Natural killer cell (primary cell): ENCODE measurements at regions not wholly inside any gene's neighbourhood (a gene's known extent, or its start where the extent isn't known, plus 50 kb on each side); places are given as distances from the start of the nearest gene placed in this dataset.

Experiments
- ATAC-seq, 3 donors: fragments of 150-1000 bp in 2 of 3; fragments of 200-7000 bp in 1 of 3; cut with Tn5 transposase; 1 replicate in 1 of 3; 2 replicates in 2 of 3; pipeline ENCODE4 v1.10.0; 2021; ENCODE audit warnings: mild to moderate bottlenecking in 2 of 3, moderate library complexity in 2 of 3
- DNase-seq, 2 donors: peaks; one replicate each; pipeline versions ENCODE4 v3.0.0 to v3.0.0-alpha.2; 2013 to 2021; ENCODE audit warnings: mixed read lengths in 1 of 2
- H3K27ac ChIP-seq: one replicate; pipeline ENCODE4 v1.5.1; 2013; ENCODE audit warnings: mild to moderate bottlenecking, low read length
- H3K27me3 ChIP-seq: one replicate; pipeline ENCODE4 v1.6.1; 2013; ENCODE audit warnings: low read length; ENCODE audit not compliant: control insufficient read depth, insufficient read depth
- H3K36me3 ChIP-seq: one replicate; pipeline ENCODE4 v1.6.1; 2013; ENCODE audit warnings: low read length; ENCODE audit not compliant: control insufficient read depth, insufficient read depth
- H3K4me1 ChIP-seq: one replicate; pipeline ENCODE4 v1.6.1; 2013; ENCODE audit warnings: low read length; ENCODE audit not compliant: control insufficient read depth, insufficient read depth
- H3K4me3 ChIP-seq: one replicate; pipeline ENCODE4 v1.5.1; 2013; ENCODE audit warnings: low read length
- H3K9me3 ChIP-seq: one replicate; pipeline ENCODE4 v1.6.1; 2013; ENCODE audit warnings: low read length; ENCODE audit not compliant: control insufficient read depth, insufficient read depth
- H3K27ac Mint-ChIP-seq, 2 donors: one replicate each; pipeline ENCODE4 v1.8.0; 2022; ENCODE audit warnings: mild to moderate bottlenecking in 2 of 2, mixed read lengths in 2 of 2, moderate library complexity in 1 of 2
- H3K27me3 Mint-ChIP-seq, 2 donors: one replicate each; pipeline ENCODE4 v1.8.0; 2022; ENCODE audit warnings: low read depth in 2 of 2, mixed read lengths in 2 of 2
- H3K36me3 Mint-ChIP-seq: one replicate; pipeline ENCODE4 v1.8.0; 2022; ENCODE audit warnings: mixed read lengths
- H3K4me1 Mint-ChIP-seq, 2 donors: one replicate each; pipeline ENCODE4 v1.8.0; 2022; ENCODE audit warnings: mixed read lengths in 2 of 2
- H3K4me3 Mint-ChIP-seq: one replicate; pipeline ENCODE4 v1.8.0; 2022; ENCODE audit warnings: mild to moderate bottlenecking, moderate library complexity, mixed read lengths
- H3K9me3 Mint-ChIP-seq, 2 donors: one replicate each; pipeline ENCODE4 v1.8.0; 2022; ENCODE audit warnings: mixed read lengths in 2 of 2
- CTCF ChIP-seq: fragments of 200-600 bp; IDR thresholded peaks from one replicate; pipeline ENCODE4 v1.8.0; 2022; ENCODE audit warnings: antibody characterized with exemption
- WGBS: methylation state at CpG from one replicate; pipeline ENCODE4 v1.1.7; 2013; ENCODE audit warnings: missing lambda C conversion rate; ENCODE audit not compliant: insufficient coverage; 5-methylcytosine and 5-hydroxymethylcytosine counted together
- intact Hi-C: fragments of 100-400 bp; cut with micrococcal nuclease; formaldehyde crosslinking; loops from one replicate; pipeline ENCODE4 v1.14.2; 2022

- Histone ChIP-seq H3K4me3 (no peak overlapping the region), H3K9me3 (no peaks in the 10 kb centered on the region), H3K27ac (no peak overlapping the region), H3K27me3 (no peaks in the 10 kb centered on the region), H3K36me3 (no peaks in the 10 kb centered on the region), H3K4me1 (no peaks in the 10 kb centered on the region)
- H3K4me3 Mint-ChIP-seq = no peak overlapping the region
- no peaks in the 10 kb centered on the region for H3K36me3 Mint-ChIP-seq
- H3K27ac Mint-ChIP-seq = no peak overlapping the region
- no peak for ATAC-seq
- DNase-seq = no peak
- intact Hi-C loops = no loop called here
- H3K9me3 Mint-ChIP-seq = no peaks in the 10 kb centered on the region
- H3K4me1 Mint-ChIP-seq = no peaks in the 10 kb centered on the region
- TF ChIP-seq CTCF = no peak
- H3K27me3 Mint-ChIP-seq = peaks cover 5 to 7% of the 10 kb centered on the region in 2 donors
Observed at GRCh38 chr2:118301248-118301647, 213.0 kb downstream of the INSIG2 start.

- H3K4me1 ChIP-seq = no peaks in the 10 kb centered on the region
- Mint-ChIP-seq H3K27ac (no peak overlapping the region), H3K36me3 (no peaks in the 10 kb centered on the region), H3K9me3 (no peaks in the 10 kb centered on the region), H3K27me3 (peaks cover 6 to 10% of the 10 kb centered on the region in 2 donors), H3K4me3 (no peak overlapping the region), H3K4me1 (no peaks in the 10 kb centered on the region)
- DNase-seq (no peak), ATAC-seq (no peak)
- no peaks in the 10 kb centered on the region for H3K27me3 ChIP-seq
- no peaks in the 10 kb centered on the region for H3K36me3 ChIP-seq
- intact Hi-C loops = no loop called here
- TF ChIP-seq CTCF = no peak
- no peak overlapping the region for H3K4me3 ChIP-seq
- no peaks in the 10 kb centered on the region for H3K9me3 ChIP-seq
- H3K27ac ChIP-seq = no peak overlapping the region
Observed at GRCh38 chr2:118300832-118301231, 212.6 kb downstream of the INSIG2 start.

GRCh38 chr2:118296663-118297062, 208.4 kb downstream of the INSIG2 start:
- no peak for DNase-seq
- H3K36me3 Mint-ChIP-seq = no peaks in the 10 kb centered on the region
- no peaks in the 10 kb centered on the region for H3K27me3 ChIP-seq
- H3K4me1 ChIP-seq = no peaks in the 10 kb centered on the region
- no peak for ATAC-seq
- H3K36me3 ChIP-seq = no peaks in the 10 kb centered on the region
- H3K4me3 Mint-ChIP-seq = no peak overlapping the region
- WGBS = 97% methylated on average over 4 of the region's 4 CpGs
- no peak overlapping the region for H3K27ac Mint-ChIP-seq
- H3K9me3 ChIP-seq = no peaks in the 10 kb centered on the region
- no peaks in the 10 kb centered on the region for H3K9me3 Mint-ChIP-seq
- intact Hi-C loops = no loop called here
- no peak for TF ChIP-seq CTCF
- no peak overlapping the region for H3K4me3 ChIP-seq
- H3K27me3 Mint-ChIP-seq = peaks cover 22 to 24% of the 10 kb centered on the region in 2 donors
- H3K27ac ChIP-seq = no peak overlapping the region
- no peaks in the 10 kb centered on the region for H3K4me1 Mint-ChIP-seq

GRCh38 chr2:118295592-118296390, 207.5 kb downstream of the INSIG2 start:
- Mint-ChIP-seq H3K36me3 (no peaks in the 10 kb centered on the region), H3K27me3 (peaks cover 22 to 24% of the 10 kb centered on the region in 2 donors), H3K9me3 (no peaks in the 10 kb centered on the region), H3K4me3 (no peak overlapping the region), H3K4me1 (no peaks in the 10 kb centered on the region), H3K27ac (no peak overlapping the region)
- 87% methylated on average over 7 of the region's 9 CpGs for WGBS
- ATAC-seq (no peak), DNase-seq (no peak)
- no peaks in the 10 kb centered on the region for H3K9me3 ChIP-seq
- H3K27ac ChIP-seq = no peak overlapping the region
- TF ChIP-seq CTCF = no peak
- no peaks in the 10 kb centered on the region for H3K36me3 ChIP-seq
- no peaks in the 10 kb centered on the region for H3K4me1 ChIP-seq
- intact Hi-C loops = no loop called here
- no peak overlapping the region for H3K4me3 ChIP-seq
- no peaks in the 10 kb centered on the region for H3K27me3 ChIP-seq
